CD4-positive, alpha-beta T cell treated with Interleukin-4 for 4 hours (primary cell): ENCODE measurements at regions not wholly inside any gene's neighbourhood (a gene's known extent, or its start where the extent isn't known, plus 50 kb on each side); places are given as distances from the start of the nearest gene placed in this dataset.
"Not testable (repeated sequence)": the region's sequence is repeated elsewhere in the genome, so short reads cannot be mapped to it uniquely, and the experiment has no call there.

Experiments
- DNase-seq: peaks from one replicate; pipeline ENCODE4 v3.0.0-alpha.2; 2020

- DNase-seq: no peak
These were observed 101.6 kb upstream of the MEF2A start for GRCh38 chr15:99464137-99464536.

GRCh38 chr15:99466701-99467337 lies 99.0 kb upstream of the MEF2A start:
- DNase-seq: no peak

GRCh38 chr15:99467338-99467720 lies 98.5 kb upstream of the MEF2A start:
- DNase-seq: no peak

- no peak for DNase-seq
These were observed 97.8 kb upstream of the MEF2A start for GRCh38 chr15:99467853-99468464.

- not testable (repeated sequence) for DNase-seq
These were observed 95.6 kb upstream of the MEF2A start for GRCh38 chr15:99470204-99470603.

GRCh38 chr15:99472416-99473145 lies 93.2 kb upstream of the MEF2A start:
- no peak for DNase-seq

GRCh38 chr15:99473981-99474906 lies 91.5 kb upstream of the MEF2A start:
- DNase-seq: no peak

- no peak for DNase-seq
These were observed 90.7 kb upstream of the MEF2A start for GRCh38 chr15:99474909-99475753.

GRCh38 chr15:99475754-99476412 lies 89.9 kb upstream of the MEF2A start:
- DNase-seq: no peak

- no peak for DNase-seq
These were observed 89.2 kb upstream of the MEF2A start for GRCh38 chr15:99476413-99477222.

- no peak for DNase-seq
These were observed 87.9 kb upstream of the MEF2A start for GRCh38 chr15:99477791-99478471.

GRCh38 chr15:99478977-99479376 lies 86.8 kb upstream of the MEF2A start:
- no peak for DNase-seq

- DNase-seq: no peak
These were observed 85.6 kb upstream of the MEF2A start for GRCh38 chr15:99480016-99480810.

- no peak for DNase-seq
These were observed 84.5 kb upstream of the MEF2A start for GRCh38 chr15:99481113-99481950.

- DNase-seq: no peak
These were observed 83.9 kb upstream of the MEF2A start for GRCh38 chr15:99481951-99482230.

- DNase-seq: no peak
These were observed 82.8 kb upstream of the MEF2A start for GRCh38 chr15:99482993-99483392.

- DNase-seq: no peak
These were observed 80.4 kb upstream of the MEF2A start for GRCh38 chr15:99485153-99485961.

- DNase-seq: no peak
These were observed 79.8 kb upstream of the MEF2A start for GRCh38 chr15:99485992-99486370.
